Mucosa of rectum (tissue), 2 donors: ENCODE measurements at regions not wholly inside any gene's neighbourhood (a gene's known extent, or its start where the extent isn't known, plus 50 kb on each side); places are given as distances from the start of the nearest gene placed in this dataset.

Experiments used
- H3K27ac ChIP-seq, 2 donors: one replicate each; pipeline ENCODE4 v1.7.0; 2013; ENCODE audit warnings: inconsistent platforms in 2 of 2, low read depth in 2 of 2, low read length in 2 of 2
- H3K27me3 ChIP-seq, 2 donors: one replicate each; pipeline ENCODE4 v1.7.0; 2013; ENCODE audit warnings: low read length in 2 of 2; ENCODE audit not compliant: control insufficient read depth in 2 of 2, insufficient read depth in 2 of 2
- H3K36me3 ChIP-seq, 2 donors: one replicate each; pipeline ENCODE4 v1.7.0; 2013; ENCODE audit warnings: low read length in 2 of 2; ENCODE audit not compliant: control insufficient read depth in 2 of 2, insufficient read depth in 2 of 2
- H3K4me1 ChIP-seq, 2 donors: one replicate each; pipeline ENCODE4 v1.7.0; 2013; ENCODE audit warnings: low read length in 2 of 2, mild to moderate bottlenecking in 1 of 2; ENCODE audit not compliant: control insufficient read depth in 2 of 2, insufficient read depth in 2 of 2
- H3K4me3 ChIP-seq, 2 donors: one replicate each; pipeline ENCODE4 v1.7.0; 2013; ENCODE audit warnings: low read length in 2 of 2
- H3K9ac ChIP-seq, 2 donors: one replicate each; pipeline ENCODE4 v1.7.0; 2013; ENCODE audit warnings: low read length in 2 of 2, low read depth in 1 of 2, mild to moderate bottlenecking in 1 of 2
- H3K9me3 ChIP-seq, 2 donors: one replicate each; pipeline ENCODE4 v1.7.0; 2013; ENCODE audit warnings: low read length in 2 of 2; ENCODE audit not compliant: control insufficient read depth in 2 of 2
- donor health status: healthy.
- donor health status: Normal muscosa, but diverticular disease.

DNA sequence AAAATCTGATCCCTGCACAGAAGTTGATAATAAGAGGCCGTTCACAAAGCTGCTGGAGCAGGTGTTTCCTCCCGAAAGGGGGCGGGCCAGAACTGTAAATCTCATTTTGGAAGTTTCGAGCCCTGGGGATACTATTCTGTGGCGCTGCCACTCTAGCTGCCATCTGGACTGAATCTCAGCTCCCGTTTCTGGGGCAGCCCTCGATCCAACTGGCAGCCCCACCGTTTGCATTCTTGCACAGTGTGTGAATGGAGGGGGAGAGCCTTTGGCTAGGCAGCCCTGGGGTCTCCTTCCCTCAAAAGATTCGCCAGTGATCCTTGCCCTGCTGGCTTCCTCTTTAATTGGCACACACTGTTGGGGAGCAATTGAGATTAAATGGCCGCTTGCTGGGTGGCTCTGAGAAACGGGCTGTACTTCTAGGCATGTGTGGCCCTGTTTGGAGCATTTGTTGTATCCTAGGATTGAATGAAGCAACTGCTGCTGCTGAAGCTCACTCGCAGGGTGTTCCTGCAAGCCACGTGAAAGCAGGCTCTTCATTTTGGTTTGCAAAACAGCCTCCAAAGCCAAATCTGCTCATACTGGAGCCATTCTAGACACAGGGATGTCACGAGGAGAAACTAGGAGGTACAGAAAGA is 57.2 kb upstream of the TOPAZ1 start:
- Histone ChIP-seq H3K36me3 (no peaks in the 10 kb centered on the region), H3K4me3 (no peak overlapping the region), H3K9me3 (no peaks in the 10 kb centered on the region), H3K9ac (no peak overlapping the region), H3K4me1 (no peaks in the 10 kb centered on the region), H3K27me3 (peaks cover 5 to 10% of the 10 kb centered on the region in 2 donors), H3K27ac (no peak overlapping the region)

DNA sequence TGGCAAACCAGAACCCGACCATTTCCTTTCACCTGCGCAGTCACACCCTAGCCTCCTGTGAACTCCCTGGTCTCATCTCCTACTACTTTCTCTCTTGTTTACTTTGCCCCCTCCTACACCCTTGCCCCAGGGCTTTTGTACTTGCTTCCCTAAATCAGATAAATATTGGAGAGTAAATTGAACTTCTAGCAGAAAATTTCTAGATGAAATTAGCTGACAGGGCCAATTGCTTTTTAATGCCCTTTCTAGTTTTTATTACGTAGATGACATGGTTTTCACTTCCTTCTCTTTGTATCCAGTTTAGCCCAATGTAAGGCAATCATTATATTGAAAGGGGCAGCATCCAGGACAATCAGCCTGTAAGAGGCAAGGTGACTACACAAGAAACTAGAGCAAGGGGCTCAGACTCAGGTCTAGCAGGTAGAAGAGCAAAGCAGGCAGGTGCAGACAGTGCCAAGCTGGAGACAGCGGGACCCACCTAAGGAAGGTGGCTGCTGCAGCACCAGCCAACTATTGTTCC is 56.2 kb upstream of the TOPAZ1 start:
- no peaks in the 10 kb centered on the region for H3K9me3 ChIP-seq
- no peak overlapping the region for H3K4me3 ChIP-seq

DNA sequence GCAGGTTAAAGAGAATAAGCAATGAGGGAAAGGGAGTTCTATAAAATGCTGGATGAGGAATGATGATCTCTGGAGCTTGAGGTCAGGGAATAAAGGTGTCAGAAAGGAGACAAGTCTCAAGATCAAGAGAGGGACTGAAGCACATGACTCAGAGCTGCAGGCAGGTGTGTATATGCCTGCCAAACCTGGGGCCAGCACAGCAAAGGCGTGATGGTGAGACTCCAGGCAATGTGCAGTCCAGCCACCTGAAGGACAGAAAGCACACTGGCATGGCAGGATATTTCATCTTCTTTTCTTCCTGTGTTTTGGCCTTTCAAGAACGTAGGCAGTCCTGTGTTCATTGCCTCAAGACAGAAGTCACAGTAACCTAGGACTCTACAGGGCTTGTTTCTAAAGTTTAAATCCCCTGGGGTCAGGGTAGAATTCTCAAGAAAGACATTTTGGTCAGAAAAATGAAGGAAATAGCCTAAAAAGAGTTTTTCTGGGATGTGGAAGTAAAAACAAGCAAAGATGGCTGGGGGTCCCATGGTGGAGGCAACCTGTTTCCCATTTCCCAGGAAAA is 55.5 kb upstream of the TOPAZ1 start:
- Histone ChIP-seq H3K4me3 (no peak overlapping the region), H3K4me1 (no peaks in the 10 kb centered on the region), H3K27me3 (peaks cover 5 to 11% of the 10 kb centered on the region in 2 donors), H3K27ac (no peak overlapping the region), H3K36me3 (no peaks in the 10 kb centered on the region), H3K9ac (no peak overlapping the region), H3K9me3 (no peaks in the 10 kb centered on the region)

More for the DNA sequence above, 56.2 kb upstream of the TOPAZ1 start:
- Histone ChIP-seq H3K9ac (no peak overlapping the region), H3K27me3 (peaks cover 5 to 11% of the 10 kb centered on the region in 2 donors), H3K27ac (no peak overlapping the region), H3K36me3 (no peaks in the 10 kb centered on the region), H3K4me1 (no peaks in the 10 kb centered on the region)

- no peaks in the 10 kb centered on the region for H3K4me1 ChIP-seq
- no peak overlapping the region for H3K4me3 ChIP-seq
- H3K27ac ChIP-seq: no peak overlapping the region
- H3K9ac ChIP-seq: no peak overlapping the region
- peaks cover 0 to 3% of the 10 kb centered on the region in 2 donors for H3K9me3 ChIP-seq
- peaks cover 5 to 11% of the 10 kb centered on the region in 2 donors for H3K27me3 ChIP-seq
- no peaks in the 10 kb centered on the region for H3K36me3 ChIP-seq
Observed at GRCh38 chr3:44186712-44187111, 55.0 kb upstream of the TOPAZ1 start.
